Breast epithelium (tissue), 3 donors: ENCODE measurements at regions not wholly inside any gene's neighbourhood (a gene's known extent, or its start where the extent isn't known, plus 50 kb on each side); places are given as distances from the start of the nearest gene placed in this dataset.
"Not testable (repeated sequence)": the region's sequence is repeated elsewhere in the genome, so short reads cannot be mapped to it uniquely, and the experiment has no call there.

Experiments
- POLR2A ChIP-seq: fragments of 450-650 bp; IDR thresholded peaks from one replicate; pipeline ENCODE4 v1.6.1; 2016; ENCODE audit warnings: antibody characterized with exemption, mild to moderate bottlenecking, moderate library complexity
- POLR2AphosphoS5 ChIP-seq, 3 donors: sonication (generic); formaldehyde crosslinking; IDR thresholded peaks; one replicate each; pipeline ENCODE4 v1.6.1; 2017; ENCODE audit warnings: antibody characterized with exemption in 3 of 3

GRCh38 chr5:62776592-62776991 is 198.0 kb downstream of the LRRC70 start:
- not testable (repeated sequence) for TF ChIP-seq POLR2A; POLR2AphosphoS5 (IDR thresholded peaks at IDR 0.05)
